Fibroblast of the aortic adventitia (primary cell): ENCODE measurements at regions not wholly inside any gene's neighbourhood (a gene's known extent, or its start where the extent isn't known, plus 50 kb on each side); places are given as distances from the start of the nearest gene placed in this dataset.

ENCODE experiments used
- DNase-seq: peaks from one replicate; pipeline ENCODE4 v3.0.0-alpha.2; 2010; ENCODE audit warnings: low read depth
- H3K4me3 ChIP-seq: 2 replicates; pipeline ENCODE4 v1.5.1; 2011; ENCODE audit warnings: low read depth, mild to moderate bottlenecking, control low read depth, low read length, moderate library complexity
- CTCF ChIP-seq: IDR thresholded peaks from 2 replicates; pipeline ENCODE4 v1.5.1; 2011; ENCODE audit warnings: mild to moderate bottlenecking, low read length, control low read depth, inconsistent platforms; ENCODE audit not compliant: insufficient read depth

GRCh38 chr10:88077977-88078376 is 214.6 kb downstream of the PTEN start:
- H3K4me3 ChIP-seq = no peak overlapping the region
- DNase-seq = no peak
- no peak for TF ChIP-seq CTCF

GRCh38 chr10:88080213-88080612 is 216.8 kb downstream of the PTEN start:
- H3K4me3 ChIP-seq = no peak overlapping the region
- TF ChIP-seq CTCF = no peak
- DNase-seq = peak; percentile 32

GRCh38 chr10:88081457-88082054 is 218.1 kb downstream of the PTEN start:
- peak; percentile 40 for DNase-seq
- H3K4me3 ChIP-seq = no peak overlapping the region
- no peak for TF ChIP-seq CTCF

GRCh38 chr10:88082391-88082790 is 219.0 kb downstream of the PTEN start:
- TF ChIP-seq CTCF = no peak
- no peak for DNase-seq
- H3K4me3 ChIP-seq = no peak overlapping the region

- no peak for TF ChIP-seq CTCF
- DNase-seq = no peak
- no peak overlapping the region for H3K4me3 ChIP-seq
These were observed 219.6 kb downstream of the PTEN start for GRCh38 chr10:88082806-88083596.

GRCh38 chr10:88083597-88083989 is 220.2 kb downstream of the PTEN start:
- no peak overlapping the region for H3K4me3 ChIP-seq
- TF ChIP-seq CTCF = no peak
- no peak for DNase-seq
